Breast epithelium (tissue), 3 donors: ENCODE measurements at regions not wholly inside any gene's neighbourhood (a gene's known extent, or its start where the extent isn't known, plus 50 kb on each side); places are given as distances from the start of the nearest gene placed in this dataset.

Experiments used
- POLR2A ChIP-seq: fragments of 450-650 bp; IDR thresholded peaks from one replicate; pipeline ENCODE4 v1.6.1; 2016; ENCODE audit warnings: antibody characterized with exemption, mild to moderate bottlenecking, moderate library complexity
- POLR2AphosphoS5 ChIP-seq, 3 donors: sonication (generic); formaldehyde crosslinking; IDR thresholded peaks; one replicate each; pipeline ENCODE4 v1.6.1; 2017; ENCODE audit warnings: antibody characterized with exemption in 3 of 3
- TF ChIP-seq, protein P1 (sequence below), 3 donors: fragments of 450-650 bp; IDR thresholded peaks; one replicate each; pipeline ENCODE4 v1.5.1; 2016 to 2017; ENCODE audit warnings: antibody characterized with exemption in 3 of 3, mild to moderate bottlenecking in 3 of 3, moderate library complexity in 3 of 3

DNA sequence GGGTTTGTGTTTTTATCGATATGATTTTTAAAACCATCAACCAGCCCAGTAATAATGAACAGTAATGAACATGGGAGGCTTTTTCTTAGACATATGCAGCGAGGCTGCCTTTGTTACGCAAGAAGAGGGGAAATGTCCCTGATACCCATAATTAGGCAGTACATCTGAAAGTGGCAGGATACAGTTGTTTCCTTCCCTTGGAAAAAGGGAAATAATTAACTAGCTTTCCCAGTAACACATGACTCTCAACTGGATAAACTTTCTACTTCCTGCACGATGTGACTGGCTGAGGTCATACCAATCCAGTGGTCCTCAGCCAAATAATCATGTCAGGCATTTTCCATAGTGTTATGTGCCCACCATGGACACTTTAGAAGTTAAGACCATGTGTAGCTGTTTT is 431.6 kb upstream of the C9orf72 start:
- TF ChIP-seq, protein P1, sequence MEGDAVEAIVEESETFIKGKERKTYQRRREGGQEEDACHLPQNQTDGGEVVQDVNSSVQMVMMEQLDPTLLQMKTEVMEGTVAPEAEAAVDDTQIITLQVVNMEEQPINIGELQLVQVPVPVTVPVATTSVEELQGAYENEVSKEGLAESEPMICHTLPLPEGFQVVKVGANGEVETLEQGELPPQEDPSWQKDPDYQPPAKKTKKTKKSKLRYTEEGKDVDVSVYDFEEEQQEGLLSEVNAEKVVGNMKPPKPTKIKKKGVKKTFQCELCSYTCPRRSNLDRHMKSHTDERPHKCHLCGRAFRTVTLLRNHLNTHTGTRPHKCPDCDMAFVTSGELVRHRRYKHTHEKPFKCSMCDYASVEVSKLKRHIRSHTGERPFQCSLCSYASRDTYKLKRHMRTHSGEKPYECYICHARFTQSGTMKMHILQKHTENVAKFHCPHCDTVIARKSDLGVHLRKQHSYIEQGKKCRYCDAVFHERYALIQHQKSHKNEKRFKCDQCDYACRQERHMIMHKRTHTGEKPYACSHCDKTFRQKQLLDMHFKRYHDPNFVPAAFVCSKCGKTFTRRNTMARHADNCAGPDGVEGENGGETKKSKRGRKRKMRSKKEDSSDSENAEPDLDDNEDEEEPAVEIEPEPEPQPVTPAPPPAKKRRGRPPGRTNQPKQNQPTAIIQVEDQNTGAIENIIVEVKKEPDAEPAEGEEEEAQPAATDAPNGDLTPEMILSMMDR (IDR thresholded peaks at IDR 0.05) = no peak
- TF ChIP-seq POLR2A = no peak
- no peak for TF ChIP-seq POLR2AphosphoS5 (IDR thresholded peaks at IDR 0.05)
